HUES48 (cell line): ENCODE measurements at regions not wholly inside any gene's neighbourhood (a gene's known extent, or its start where the extent isn't known, plus 50 kb on each side); places are given as distances from the start of the nearest gene placed in this dataset.

Experiments
- H3K27ac ChIP-seq: one replicate; pipeline ENCODE4 v1.7.0; 2013; ENCODE audit warnings: low read depth, low read length, inconsistent platforms
- H3K27me3 ChIP-seq: 2 replicates; pipeline ENCODE4 v1.6.1; 2013; ENCODE audit warnings: mild to moderate bottlenecking, low read length; ENCODE audit not compliant: control insufficient read depth, insufficient read depth
- H3K36me3 ChIP-seq: 2 replicates; pipeline ENCODE4 v1.6.1; 2013; ENCODE audit warnings: low read length; ENCODE audit not compliant: control insufficient read depth, insufficient read depth
- H3K4me1 ChIP-seq: 2 replicates; pipeline ENCODE4 v1.6.1; 2013; ENCODE audit warnings: mild to moderate bottlenecking, low read length; ENCODE audit not compliant: control insufficient read depth, insufficient read depth
- H3K4me3 ChIP-seq: 2 replicates; pipeline ENCODE4 v1.5.1; 2013; ENCODE audit warnings: mild to moderate bottlenecking, low read depth, low read length
- H3K9ac ChIP-seq: 2 replicates; pipeline ENCODE4 v1.6.1; 2013; ENCODE audit warnings: mild to moderate bottlenecking, low read depth, low read length, moderate library complexity
- H3K9me3 ChIP-seq: 2 replicates; pipeline ENCODE4 v1.6.1; 2013; ENCODE audit warnings: low read length; ENCODE audit not compliant: control insufficient read depth, insufficient read depth

DNA sequence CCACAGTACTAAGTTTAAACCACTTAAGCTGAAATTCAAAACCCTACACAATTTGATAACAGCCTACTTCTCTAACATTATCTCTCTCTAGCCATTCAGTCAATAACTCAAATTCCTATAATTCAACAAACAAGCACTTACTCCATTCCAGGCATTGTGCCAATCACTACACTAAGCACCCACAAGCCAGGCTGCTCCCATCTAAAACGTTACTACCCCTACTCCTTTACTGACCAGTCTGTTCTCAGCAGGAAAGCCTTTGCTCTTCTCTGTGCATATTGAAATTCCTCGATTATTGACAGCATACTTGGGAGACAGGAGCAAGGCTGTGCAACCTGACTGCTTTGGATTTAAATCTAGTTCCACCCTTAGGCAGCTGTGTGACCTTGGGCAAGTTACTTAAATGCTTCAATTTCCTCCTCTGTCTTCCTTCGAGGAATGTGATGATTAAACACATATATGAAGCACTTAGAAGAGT is 177.2 kb upstream of the THBS1 start:
- no peaks in the 10 kb centered on the region for H3K9me3 ChIP-seq
- no peaks in the 10 kb centered on the region for H3K36me3 ChIP-seq
- no peak overlapping the region for H3K4me3 ChIP-seq
- H3K27me3 ChIP-seq, result no peaks in the 10 kb centered on the region
- H3K9ac ChIP-seq, result no peak overlapping the region
- H3K27ac ChIP-seq, result no peak overlapping the region
- no peaks in the 10 kb centered on the region for H3K4me1 ChIP-seq

GRCh38 chr15:39404767-39405181 is 176.1 kb upstream of the THBS1 start:
- Histone ChIP-seq H3K27me3 (no peaks in the 10 kb centered on the region), H3K36me3 (no peaks in the 10 kb centered on the region), H3K9ac (no peak overlapping the region), H3K27ac (no peak overlapping the region), H3K4me1 (no peaks in the 10 kb centered on the region), H3K9me3 (no peaks in the 10 kb centered on the region), H3K4me3 (no peak overlapping the region)

DNA sequence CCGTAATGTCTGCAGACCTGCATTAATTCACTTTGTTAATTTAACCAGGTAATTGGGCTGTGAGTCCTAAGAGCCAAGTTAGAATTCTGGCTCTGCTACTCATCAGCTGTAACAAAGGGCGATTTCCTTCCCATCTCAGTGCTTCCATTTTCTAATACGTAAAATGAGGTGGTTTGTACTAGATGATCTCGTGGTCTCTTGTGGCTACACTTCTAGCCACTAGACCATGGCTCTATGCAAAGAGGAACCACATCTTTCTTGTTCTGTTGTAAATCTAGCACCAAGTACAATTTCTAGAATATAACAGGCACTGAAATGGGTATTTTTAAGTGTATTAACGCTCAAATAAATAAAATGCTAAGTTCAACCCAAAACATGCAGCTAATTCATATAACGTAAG is 174.4 kb upstream of the THBS1 start:
- Histone ChIP-seq H3K9me3 (no peaks in the 10 kb centered on the region), H3K4me3 (no peak overlapping the region), H3K27me3 (no peaks in the 10 kb centered on the region), H3K36me3 (no peaks in the 10 kb centered on the region), H3K9ac (no peak overlapping the region), H3K4me1 (no peaks in the 10 kb centered on the region), H3K27ac (no peak overlapping the region)

GRCh38 chr15:39407116-39407515 is 173.8 kb upstream of the THBS1 start:
- H3K27ac ChIP-seq, result no peak overlapping the region
- no peaks in the 10 kb centered on the region for H3K9me3 ChIP-seq
- no peaks in the 10 kb centered on the region for H3K4me1 ChIP-seq
- H3K27me3 ChIP-seq, result no peaks in the 10 kb centered on the region
- H3K4me3 ChIP-seq, result no peak overlapping the region
- H3K9ac ChIP-seq, result no peak overlapping the region
- no peaks in the 10 kb centered on the region for H3K36me3 ChIP-seq

DNA sequence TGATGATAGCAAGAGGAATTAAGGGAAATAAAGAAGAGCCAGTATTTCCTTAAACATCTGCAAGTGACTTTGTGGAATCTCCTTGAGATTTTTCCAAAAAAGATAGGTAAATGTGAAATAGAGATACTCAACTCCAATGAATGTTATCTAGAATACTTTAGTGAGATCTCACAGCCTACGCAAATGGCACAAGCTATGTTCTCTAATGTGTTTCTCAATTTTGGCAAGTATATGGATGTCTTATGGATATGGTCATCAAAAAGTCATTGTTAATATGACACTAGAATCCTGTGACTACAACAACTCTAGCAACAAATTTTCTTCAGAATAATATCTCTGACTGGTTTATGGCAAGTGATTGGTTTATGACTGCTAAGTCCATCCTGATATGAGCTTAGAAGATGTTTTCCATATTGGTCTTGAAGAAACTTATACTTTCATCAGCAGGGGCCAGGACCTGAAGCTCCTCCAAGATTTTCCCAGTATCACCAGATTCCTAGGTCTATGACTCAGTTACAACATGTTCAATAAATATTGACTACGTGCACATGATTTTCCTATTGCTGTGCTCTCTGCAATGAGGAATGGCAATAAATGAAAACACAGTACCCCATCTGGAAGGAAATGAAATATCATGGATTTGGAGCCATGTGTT is 170.9 kb upstream of the THBS1 start:
- no peaks in the 10 kb centered on the region for H3K36me3 ChIP-seq
- no peaks in the 10 kb centered on the region for H3K27me3 ChIP-seq
- H3K4me3 ChIP-seq, result no peak overlapping the region
- no peak overlapping the region for H3K9ac ChIP-seq
- H3K27ac ChIP-seq, result no peak overlapping the region
- no peaks in the 10 kb centered on the region for H3K9me3 ChIP-seq
- no peaks in the 10 kb centered on the region for H3K4me1 ChIP-seq

DNA sequence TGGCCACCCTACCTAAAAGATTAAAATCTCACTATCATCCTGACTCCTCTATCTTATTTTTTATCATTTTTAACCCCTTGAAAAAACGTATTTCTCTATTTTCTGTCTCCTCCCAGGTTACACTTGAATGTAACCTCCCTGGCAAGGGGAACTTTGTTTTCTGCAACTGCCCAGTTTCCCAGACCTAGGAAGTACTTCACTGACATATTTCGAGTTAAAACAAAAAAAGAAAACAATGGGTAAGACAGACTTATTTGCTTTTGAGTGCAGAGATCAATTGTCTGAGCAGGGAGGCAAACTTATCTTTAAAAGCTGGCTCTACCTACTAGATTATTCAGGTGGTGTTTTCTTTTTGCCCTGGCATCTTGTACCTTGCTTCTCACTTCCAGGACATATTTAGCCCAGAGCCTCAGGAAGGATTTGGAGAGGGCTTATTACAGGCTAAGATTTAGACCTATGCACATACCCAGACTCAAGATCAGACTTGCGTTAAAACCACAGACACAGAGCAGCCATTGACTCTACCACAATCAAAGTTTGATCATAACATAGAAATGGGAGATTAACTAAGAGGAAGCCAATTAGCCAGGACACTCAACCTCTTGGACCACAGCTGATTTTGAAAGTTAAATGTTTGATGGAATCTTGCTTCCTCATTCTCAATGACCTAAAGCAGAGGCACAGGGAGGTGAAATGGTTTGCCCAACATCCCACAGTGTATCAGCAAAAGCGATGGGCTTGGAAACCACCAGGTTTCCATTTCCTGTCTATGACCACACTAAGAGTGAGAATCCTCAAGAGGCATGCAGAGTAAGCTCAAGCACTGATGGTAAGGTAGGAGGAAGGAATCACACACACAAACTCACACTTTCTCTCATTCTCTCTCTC is 169.5 kb upstream of the THBS1 start:
- H3K9ac ChIP-seq, result no peak overlapping the region
- no peaks in the 10 kb centered on the region for H3K4me1 ChIP-seq
- H3K36me3 ChIP-seq, result no peaks in the 10 kb centered on the region
- H3K27ac ChIP-seq, result no peak overlapping the region
- H3K4me3 ChIP-seq, result no peak overlapping the region
- no peaks in the 10 kb centered on the region for H3K27me3 ChIP-seq
- no peaks in the 10 kb centered on the region for H3K9me3 ChIP-seq

GRCh38 chr15:39413558-39413957 is 167.3 kb upstream of the THBS1 start:
- Histone ChIP-seq H3K9ac (no peak overlapping the region), H3K4me3 (no peak overlapping the region), H3K9me3 (no peaks in the 10 kb centered on the region), H3K27ac (no peak overlapping the region), H3K27me3 (no peaks in the 10 kb centered on the region), H3K36me3 (no peaks in the 10 kb centered on the region), H3K4me1 (no peaks in the 10 kb centered on the region)

DNA sequence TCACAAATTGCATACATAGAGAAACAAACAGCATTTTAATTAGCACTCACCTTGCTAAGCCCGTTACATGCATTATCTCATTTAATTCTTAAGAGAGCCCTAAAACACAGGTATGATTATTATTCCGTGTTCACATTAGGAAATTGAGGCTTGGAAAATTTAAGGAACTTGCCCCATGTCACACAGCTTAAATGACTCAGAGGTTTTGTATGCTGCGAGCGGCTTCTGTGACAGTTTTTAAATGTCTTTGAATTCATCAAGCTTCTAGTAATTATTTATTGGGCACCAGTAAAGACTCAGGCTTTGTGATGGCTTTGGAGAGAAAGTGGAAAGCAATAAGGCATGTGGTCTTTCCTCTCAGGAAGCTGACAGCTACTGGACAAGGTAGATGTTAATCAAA is 166.7 kb upstream of the THBS1 start:
- no peaks in the 10 kb centered on the region for H3K36me3 ChIP-seq
- H3K9ac ChIP-seq, result no peak overlapping the region
- H3K27ac ChIP-seq, result no peak overlapping the region
- H3K4me3 ChIP-seq, result no peak overlapping the region
- H3K27me3 ChIP-seq, result no peaks in the 10 kb centered on the region
- no peaks in the 10 kb centered on the region for H3K4me1 ChIP-seq
- H3K9me3 ChIP-seq, result no peaks in the 10 kb centered on the region

DNA sequence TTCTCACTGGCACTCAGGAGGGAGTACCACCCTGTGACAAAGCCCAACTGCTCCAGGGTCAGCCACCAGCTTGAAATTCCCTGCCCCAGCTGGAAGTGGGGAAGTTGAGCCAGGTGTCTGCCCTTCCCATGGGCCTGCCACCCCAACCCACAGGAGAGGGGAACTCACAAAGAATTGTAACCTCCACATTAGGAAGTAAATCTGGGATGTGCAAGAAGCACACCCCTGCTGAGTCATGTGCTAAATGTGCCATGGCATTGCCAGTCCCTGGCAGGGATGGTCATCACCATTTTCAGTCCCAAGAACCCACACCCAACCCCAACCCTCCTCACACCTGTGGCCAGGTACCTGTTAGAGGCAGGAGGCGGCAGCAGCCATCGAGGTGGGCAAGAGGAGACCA is 165.2 kb upstream of the THBS1 start:
- H3K9ac ChIP-seq, result no peak overlapping the region
- H3K27ac ChIP-seq, result no peak overlapping the region
- H3K36me3 ChIP-seq, result no peaks in the 10 kb centered on the region
- no peaks in the 10 kb centered on the region for H3K9me3 ChIP-seq
- no peaks in the 10 kb centered on the region for H3K27me3 ChIP-seq
- H3K4me3 ChIP-seq, result no peak overlapping the region
- no peaks in the 10 kb centered on the region for H3K4me1 ChIP-seq

GRCh38 chr15:39416258-39416657 is 164.6 kb upstream of the THBS1 start:
- H3K9me3 ChIP-seq, result no peaks in the 10 kb centered on the region
- no peak overlapping the region for H3K4me3 ChIP-seq
- H3K36me3 ChIP-seq, result no peaks in the 10 kb centered on the region
- no peak overlapping the region for H3K27ac ChIP-seq
- no peak overlapping the region for H3K9ac ChIP-seq
- no peaks in the 10 kb centered on the region for H3K27me3 ChIP-seq
- no peaks in the 10 kb centered on the region for H3K4me1 ChIP-seq

DNA sequence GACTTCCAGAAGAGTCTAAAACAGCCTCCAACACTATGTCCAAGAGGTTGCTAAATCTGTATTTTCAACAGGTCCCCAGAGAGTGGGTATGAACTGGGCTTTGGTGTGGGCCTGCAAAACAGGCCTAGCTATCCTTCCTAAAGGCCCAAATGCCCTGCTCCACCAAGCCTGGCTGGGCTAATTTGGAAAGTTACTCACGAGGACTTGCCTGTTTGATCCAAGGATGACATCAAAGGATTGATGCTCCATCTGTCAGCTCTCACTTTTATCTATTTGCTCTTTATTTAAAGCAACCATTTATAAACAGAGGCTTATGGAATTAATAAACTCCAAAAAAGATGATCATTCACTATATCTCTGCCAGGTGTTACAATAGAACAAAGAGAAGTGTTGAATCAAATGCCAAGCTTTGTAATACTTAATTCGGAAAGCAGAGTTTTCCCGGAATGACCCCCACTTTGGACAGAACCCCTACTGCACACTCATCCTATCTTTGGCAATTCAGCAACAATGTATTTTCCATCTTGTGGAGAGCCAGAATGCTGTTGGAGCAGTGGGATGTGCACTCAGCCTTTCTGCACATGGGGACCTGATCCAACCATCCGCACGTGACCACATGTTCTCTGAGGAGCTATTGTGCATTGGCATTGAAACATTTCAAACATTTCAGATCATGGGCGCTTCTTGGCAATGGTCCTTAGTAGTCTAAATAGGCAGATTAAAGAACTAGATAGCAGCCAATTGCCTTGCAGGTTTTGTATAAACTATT is 163.3 kb upstream of the THBS1 start:
- no peaks in the 10 kb centered on the region for H3K27me3 ChIP-seq
- no peak overlapping the region for H3K27ac ChIP-seq
- H3K9ac ChIP-seq, result no peak overlapping the region
- H3K9me3 ChIP-seq, result no peaks in the 10 kb centered on the region
- no peaks in the 10 kb centered on the region for H3K4me1 ChIP-seq
- no peaks in the 10 kb centered on the region for H3K36me3 ChIP-seq
- no peak overlapping the region for H3K4me3 ChIP-seq
